ENCODE measurements at regions not wholly inside any gene's neighbourhood (a gene's known extent, or its start where the extent isn't known, plus 50 kb on each side); places are given as distances from the start of the nearest gene placed in this dataset.

DNA sequence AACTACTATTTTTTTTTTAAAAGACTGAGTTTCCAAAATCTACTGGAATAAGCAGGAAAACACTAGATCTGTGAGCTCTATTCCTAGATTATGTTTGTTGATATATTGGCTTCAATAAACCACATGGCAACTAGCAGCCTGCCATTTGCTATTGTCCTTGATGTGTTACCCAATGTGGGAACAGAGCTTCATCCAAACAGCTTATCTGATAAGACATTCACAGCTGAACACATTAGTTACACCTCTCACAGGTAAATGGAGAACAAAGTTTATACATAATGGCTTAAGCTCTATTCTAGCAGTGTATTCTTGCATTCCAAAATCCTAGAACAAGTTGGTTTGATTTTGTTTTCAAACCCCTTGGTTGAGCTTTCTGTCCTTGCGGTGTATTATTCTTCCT is 642.1 kb downstream of the TLE1 start:
- TF ChIP-seq, protein P1, sequence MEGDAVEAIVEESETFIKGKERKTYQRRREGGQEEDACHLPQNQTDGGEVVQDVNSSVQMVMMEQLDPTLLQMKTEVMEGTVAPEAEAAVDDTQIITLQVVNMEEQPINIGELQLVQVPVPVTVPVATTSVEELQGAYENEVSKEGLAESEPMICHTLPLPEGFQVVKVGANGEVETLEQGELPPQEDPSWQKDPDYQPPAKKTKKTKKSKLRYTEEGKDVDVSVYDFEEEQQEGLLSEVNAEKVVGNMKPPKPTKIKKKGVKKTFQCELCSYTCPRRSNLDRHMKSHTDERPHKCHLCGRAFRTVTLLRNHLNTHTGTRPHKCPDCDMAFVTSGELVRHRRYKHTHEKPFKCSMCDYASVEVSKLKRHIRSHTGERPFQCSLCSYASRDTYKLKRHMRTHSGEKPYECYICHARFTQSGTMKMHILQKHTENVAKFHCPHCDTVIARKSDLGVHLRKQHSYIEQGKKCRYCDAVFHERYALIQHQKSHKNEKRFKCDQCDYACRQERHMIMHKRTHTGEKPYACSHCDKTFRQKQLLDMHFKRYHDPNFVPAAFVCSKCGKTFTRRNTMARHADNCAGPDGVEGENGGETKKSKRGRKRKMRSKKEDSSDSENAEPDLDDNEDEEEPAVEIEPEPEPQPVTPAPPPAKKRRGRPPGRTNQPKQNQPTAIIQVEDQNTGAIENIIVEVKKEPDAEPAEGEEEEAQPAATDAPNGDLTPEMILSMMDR (IDR thresholded peaks at IDR 0.05 in 4 of 5, conservative IDR thresholded peaks at IDR 0.05 in 1 of 5) = no peak
- no peak for TF ChIP-seq POLR2A (IDR thresholded peaks at IDR 0.05)
